H1 (cell line): ENCODE measurements at regions not wholly inside any gene's neighbourhood (a gene's known extent, or its start where the extent isn't known, plus 50 kb on each side); places are given as distances from the start of the nearest gene placed in this dataset.

ENCODE experiments used
- EZH2 ChIP-seq: fragments of 200-600 bp; sonication (generic); IDR thresholded peaks from 2 replicates; pipeline ENCODE4 v1.7.1; 2012; ENCODE audit warnings: low read depth, mild to moderate bottlenecking, moderate library complexity, low read length, inconsistent platforms; ENCODE audit not compliant: severe bottlenecking
- POLR2A ChIP-seq, 2 experiments: IDR thresholded peaks; 1 replicate in 1 of 2; 2 replicates in 1 of 2; pipeline ENCODE4 v1.6.1; 2011; ENCODE audit warnings: low read depth in 2 of 2, low read length in 2 of 2, mild to moderate bottlenecking in 2 of 2; ENCODE audit errors: control extremely low read depth in 1 of 2
- POLR2AphosphoS5 ChIP-seq: IDR thresholded peaks from 2 replicates; pipeline ENCODE4 v1.6.1; 2011; ENCODE audit warnings: low read depth, low read length

- TF ChIP-seq POLR2AphosphoS5 (peak; percentile 84; the same call in 1 of the 2 replicates), POLR2A (IDR thresholded peaks at IDR 0.05; ENCODE audit: control extremely low read depth in 1 of 2, low read depth in 2 of 2, low read length in 2 of 2) (peak in 1 of 2 experiments; percentile 72; a peak in 2 of 3 replicates), EZH2 (no peak)
Measured at GRCh38 chr10:78974617-78975317, 94.0 kb upstream of the ZMIZ1 start.
